ENCODE measurements at regions not wholly inside any gene's neighbourhood (a gene's known extent, or its start where the extent isn't known, plus 50 kb on each side); places are given as distances from the start of the nearest gene placed in this dataset.

GRCh38 chr5:91906494-91906893 lies 523.4 kb upstream of the ARRDC3 start:
- intact Hi-C loops (cut with micrococcal nuclease) = no loop called here
- DNase-seq (no peak), ATAC-seq (ENCODE audit: low read depth) (no peak)
- H3K27ac Mint-ChIP-seq = no peak overlapping the region
- no peaks in the 10 kb centered on the region for H3K9me3 Mint-ChIP-seq (ENCODE audit: insufficient read depth)
- H3K4me3 Mint-ChIP-seq = no peak overlapping the region
- ChIA-PET CTCF (no interaction called here), POLR2A (no interaction called here)
- Histone ChIP-seq H3K4me3 (ENCODE audit: control extremely low read depth in 1 of 5, extremely low read depth in 1 of 5, insufficient read depth in 1 of 5, low read depth in 2 of 5, low read length in 4 of 5) (no peak overlapping the region), H3K27me3 (replicated peaks in 1 of 4; ENCODE audit: control extremely low read depth in 1 of 4, control insufficient read depth in 3 of 4, insufficient read depth in 4 of 4, low read length in 3 of 4) (no peaks in the 10 kb centered on the region), H3K4me2 (replicated peaks; ENCODE audit: low read depth, low read length, poor library complexity, severe bottlenecking) (no peak overlapping the region), H3K79me2 (ENCODE audit: control insufficient read depth, insufficient read depth, low read length) (no peaks in the 10 kb centered on the region), H3K9me3 (ENCODE audit: control extremely low read depth in 1 of 3, control insufficient read depth in 2 of 3, insufficient read depth in 1 of 3, low read length in 2 of 3) (no peaks in the 10 kb centered on the region), H3K9ac (ENCODE audit: low read length) (no peak overlapping the region), H2AFZ (ENCODE audit: insufficient read depth, low read depth, low read length, poor library complexity, severe bottlenecking) (no peak overlapping the region), H3K36me3 (replicated peaks in 1 of 2; ENCODE audit: control extremely low read depth in 1 of 2, control insufficient read depth in 1 of 2, extremely low read depth in 1 of 2, insufficient read depth in 2 of 2, low read length in 1 of 2) (no peaks in the 10 kb centered on the region), H4K20me1 (ENCODE audit: control insufficient read depth, insufficient read depth, low read length, poor library complexity, severe bottlenecking) (no peaks in the 10 kb centered on the region), H3K4me1 (ENCODE audit: control insufficient read depth in 2 of 2, insufficient read depth in 2 of 2, low read length in 2 of 2) (no peaks in the 10 kb centered on the region), H3K27ac (ENCODE audit: low read length in 2 of 2) (no peak overlapping the region)
- no peaks in the 10 kb centered on the region for H3K4me1 Mint-ChIP-seq
- TF ChIP-seq CTCF (IDR thresholded peaks at IDR 0.05) (no peak), EZH2 (IDR thresholded peaks at IDR 0.05; ENCODE audit: borderline replicate concordance, insufficient read depth, low read depth, low read length, poor library complexity, severe bottlenecking) (no peak)
- H3K27me3 Mint-ChIP-seq = no peaks in the 10 kb centered on the region
- no CpG with 5 or more reads among the region's 1 CpG for WGBS (ENCODE audit: insufficient coverage)

- H3K9me3 Mint-ChIP-seq (ENCODE audit: insufficient read depth) = no peaks in the 10 kb centered on the region
- Histone ChIP-seq H3K36me3 (replicated peaks in 1 of 2; ENCODE audit: control extremely low read depth in 1 of 2, control insufficient read depth in 1 of 2, extremely low read depth in 1 of 2, insufficient read depth in 2 of 2, low read length in 1 of 2) (no peaks in the 10 kb centered on the region), H3K4me2 (replicated peaks; ENCODE audit: low read depth, low read length, poor library complexity, severe bottlenecking) (no peak overlapping the region), H3K4me3 (ENCODE audit: control extremely low read depth in 1 of 5, extremely low read depth in 1 of 5, insufficient read depth in 1 of 5, low read depth in 2 of 5, low read length in 4 of 5) (no peak overlapping the region), H3K4me1 (ENCODE audit: control insufficient read depth in 2 of 2, insufficient read depth in 2 of 2, low read length in 2 of 2) (no peaks in the 10 kb centered on the region), H3K9ac (ENCODE audit: low read length) (no peak overlapping the region), H2AFZ (ENCODE audit: insufficient read depth, low read depth, low read length, poor library complexity, severe bottlenecking) (no peak overlapping the region), H3K27ac (ENCODE audit: low read length in 2 of 2) (no peak overlapping the region), H4K20me1 (ENCODE audit: control insufficient read depth, insufficient read depth, low read length, poor library complexity, severe bottlenecking) (no peaks in the 10 kb centered on the region), H3K9me3 (ENCODE audit: control extremely low read depth in 1 of 3, control insufficient read depth in 2 of 3, insufficient read depth in 1 of 3, low read length in 2 of 3) (no peaks in the 10 kb centered on the region), H3K27me3 (replicated peaks in 1 of 4; ENCODE audit: control extremely low read depth in 1 of 4, control insufficient read depth in 3 of 4, insufficient read depth in 4 of 4, low read length in 3 of 4) (no peaks in the 10 kb centered on the region), H3K79me2 (ENCODE audit: control insufficient read depth, insufficient read depth, low read length) (no peaks in the 10 kb centered on the region)
- intact Hi-C loops (cut with micrococcal nuclease) = no loop called here
- TF ChIP-seq EZH2 (IDR thresholded peaks at IDR 0.05; ENCODE audit: borderline replicate concordance, insufficient read depth, low read depth, low read length, poor library complexity, severe bottlenecking) (no peak), CTCF (IDR thresholded peaks at IDR 0.05) (no peak)
- no peak overlapping the region for H3K4me3 Mint-ChIP-seq
- ChIA-PET POLR2A (no interaction called here), CTCF (no interaction called here)
- no peaks in the 10 kb centered on the region for H3K4me1 Mint-ChIP-seq
- no peak for ATAC-seq (ENCODE audit: low read depth)
- H3K27me3 Mint-ChIP-seq = no peaks in the 10 kb centered on the region
- no peak for DNase-seq
- no peak overlapping the region for H3K27ac Mint-ChIP-seq
Measured at GRCh38 chr5:91906027-91906426, 522.9 kb upstream of the ARRDC3 start.

Data from B cell (primary cell).